ENCODE measurements at regions not wholly inside any gene's neighbourhood (a gene's known extent, or its start where the extent isn't known, plus 50 kb on each side); places are given as distances from the start of the nearest gene placed in this dataset.
"Not testable (repeated sequence)": the region's sequence is repeated elsewhere in the genome, so short reads cannot be mapped to it uniquely, and the experiment has no call there.

GRCh38 chr15:39514933-39515332, 65.9 kb upstream of the THBS1 start:
- H3K27ac ChIP-seq, result no peak overlapping the region
- TF ChIP-seq CTCF (IDR thresholded peaks at IDR 0.05) (no peak), EP300 (IDR thresholded peaks at IDR 0.05; ENCODE audit: low read depth) (no peak), POLR2AphosphoS5 (IDR thresholded peaks at IDR 0.05) (no peak), POLR2A (IDR thresholded peaks at IDR 0.05) (no peak)
- peaks cover 5 to 8% of the 10 kb centered on the region in 2 donors for H3K9me3 ChIP-seq
- no peak for DNase-seq
- no peak overlapping the region for H3K4me3 ChIP-seq
- 90 to 91% methylated on average over 2 of the region's 2 CpGs for WGBS, 2 donors (ENCODE audit: low coverage in 1 of 2)
- no peaks in the 10 kb centered on the region for H3K36me3 ChIP-seq
- no peaks in the 10 kb centered on the region for H3K27me3 ChIP-seq
- intact Hi-C loops (cut with DNase I; ENCODE audit: low total_unique reads), result no loop called here
- peaks cover 0 to 7% (median 3%) of the 10 kb centered on the region in 4 donors for H3K4me1 ChIP-seq
- in situ Hi-C loops (cut with MboI; ENCODE audit: low pct_ligation_motif_present in 1 of 4, low pct_unique_long_range_greater_than_20kb in 1 of 4, low sequenced_read_pairs in 3 of 4), result no loop called here

- Histone ChIP-seq H3K4me3 (no peak overlapping the region), H3K36me3 (no peaks in the 10 kb centered on the region), H3K4me1 (peaks cover 0 to 7% (median 3%) of the 10 kb centered on the region in 4 donors), H3K27ac (no peak overlapping the region), H3K27me3 (no peaks in the 10 kb centered on the region), H3K9me3 (peaks cover 5 to 8% of the 10 kb centered on the region in 2 donors)
- DNase-seq, result no peak
- intact Hi-C loops (cut with DNase I; ENCODE audit: low total_unique reads) (no loop called here), in situ Hi-C loops (cut with MboI; ENCODE audit: low pct_ligation_motif_present in 1 of 4, low pct_unique_long_range_greater_than_20kb in 1 of 4, low sequenced_read_pairs in 3 of 4) (no loop called here)
- WGBS, 2 donors (ENCODE audit: low coverage in 1 of 2), result 54 to 66% methylated on average over 3 of the region's 3 CpGs
- TF ChIP-seq POLR2A (IDR thresholded peaks at IDR 0.05) (no peak), EP300 (IDR thresholded peaks at IDR 0.05; ENCODE audit: low read depth) (no peak), CTCF (IDR thresholded peaks at IDR 0.05) (no peak), POLR2AphosphoS5 (IDR thresholded peaks at IDR 0.05) (no peak)
Measured at GRCh38 chr15:39515765-39516164, 65.1 kb upstream of the THBS1 start.

GRCh38 chr15:39517122-39517855, 63.6 kb upstream of the THBS1 start:
- H3K9me3 ChIP-seq, result peaks cover 5 to 8% of the 10 kb centered on the region in 2 donors
- in situ Hi-C loops (cut with MboI; ENCODE audit: low pct_ligation_motif_present in 1 of 4, low pct_unique_long_range_greater_than_20kb in 1 of 4, low sequenced_read_pairs in 3 of 4), result no loop called here
- DNase-seq, result no peak
- TF ChIP-seq EP300 (IDR thresholded peaks at IDR 0.05; ENCODE audit: low read depth) (no peak), CTCF (IDR thresholded peaks at IDR 0.05) (no peak), POLR2A (IDR thresholded peaks at IDR 0.05) (no peak), POLR2AphosphoS5 (IDR thresholded peaks at IDR 0.05) (no peak)
- no peaks in the 10 kb centered on the region for H3K27me3 ChIP-seq
- H3K27ac ChIP-seq, result no peak overlapping the region
- H3K4me3 ChIP-seq, result no peak overlapping the region
- H3K4me1 ChIP-seq, result no peaks in the 10 kb centered on the region
- WGBS, 2 donors (ENCODE audit: low coverage in 1 of 2), result 74 to 91% methylated on average over 6 of the region's 6 CpGs
- intact Hi-C loops (cut with DNase I; ENCODE audit: low total_unique reads), result no loop called here
- H3K36me3 ChIP-seq, result no peaks in the 10 kb centered on the region

- H3K27ac ChIP-seq; H3K36me3 ChIP-seq; H3K4me1 ChIP-seq; in situ Hi-C loops (cut with MboI; ENCODE audit: low pct_ligation_motif_present in 1 of 4, low pct_unique_long_range_greater_than_20kb in 1 of 4, low sequenced_read_pairs in 3 of 4); DNase-seq; H3K27me3 ChIP-seq; H3K4me3 ChIP-seq; intact Hi-C loops (cut with DNase I; ENCODE audit: low total_unique reads); H3K9me3 ChIP-seq: not testable (repeated sequence)
- WGBS, 2 donors (ENCODE audit: low coverage in 1 of 2), result 82 to 91% methylated on average over 3 to 4 of the region's 5 CpGs
Measured at GRCh38 chr15:39523968-39524367, 56.9 kb upstream of the THBS1 start.

GRCh38 chr15:39529457-39529856, 51.4 kb upstream of the THBS1 start:
- no peaks in the 10 kb centered on the region for H3K9me3 ChIP-seq
- WGBS, 2 donors (ENCODE audit: low coverage in 1 of 2), result 89 to 100% methylated on average over 1 to 4 of the region's 4 CpGs
- no peak for DNase-seq
- TF ChIP-seq POLR2AphosphoS5 (IDR thresholded peaks at IDR 0.05), result no peak
- no peak for TF ChIP-seq EP300 (IDR thresholded peaks at IDR 0.05; ENCODE audit: low read depth)
- H3K4me1 ChIP-seq, result no peaks in the 10 kb centered on the region
- H3K27ac ChIP-seq, result no peak overlapping the region
- intact Hi-C loops (cut with DNase I; ENCODE audit: low total_unique reads), result no loop called here
- H3K4me3 ChIP-seq, result no peak overlapping the region
- no peaks in the 10 kb centered on the region for H3K27me3 ChIP-seq
- H3K36me3 ChIP-seq, result no peaks in the 10 kb centered on the region
- in situ Hi-C loops (cut with MboI; ENCODE audit: low pct_ligation_motif_present in 1 of 4, low pct_unique_long_range_greater_than_20kb in 1 of 4, low sequenced_read_pairs in 3 of 4), result no loop called here

Data from transverse colon (tissue), 4 donors.